GM21529 (cell line): ENCODE measurements at regions not wholly inside any gene's neighbourhood (a gene's known extent, or its start where the extent isn't known, plus 50 kb on each side); places are given as distances from the start of the nearest gene placed in this dataset.

Experiments
- ATAC-seq: cut with Tn5 transposase; IDR thresholded peaks from one replicate; pipeline ENCODE4 v1.9.1; 2021; ENCODE audit not compliant: unreplicated experiment

GRCh38 chr2:198825534-198825933 lies 632.2 kb downstream of the SATB2 start:
- no peak for ATAC-seq

- ATAC-seq: no peak
These were observed 640.2 kb downstream of the SATB2 start for GRCh38 chr2:198817536-198817935.

DNA sequence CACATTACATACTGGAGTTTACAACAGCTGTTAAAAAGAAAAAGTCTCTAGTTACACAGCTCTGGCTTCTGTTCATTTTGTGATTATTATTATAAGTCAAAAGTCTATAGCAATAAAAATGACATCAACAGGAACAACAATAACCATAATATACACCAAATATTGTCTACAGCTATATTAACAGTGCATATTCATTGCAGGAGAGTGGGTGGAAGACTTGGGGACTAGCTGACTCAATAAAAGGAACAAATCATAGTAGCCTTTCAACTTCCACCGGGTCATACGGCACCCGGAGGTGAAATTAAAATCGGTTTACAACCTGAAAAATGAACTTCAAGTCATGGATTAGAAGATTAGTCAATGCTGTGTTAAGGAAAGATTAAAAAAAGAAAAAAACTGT lies 642.1 kb downstream of the SATB2 start:
- ATAC-seq: no peak

DNA sequence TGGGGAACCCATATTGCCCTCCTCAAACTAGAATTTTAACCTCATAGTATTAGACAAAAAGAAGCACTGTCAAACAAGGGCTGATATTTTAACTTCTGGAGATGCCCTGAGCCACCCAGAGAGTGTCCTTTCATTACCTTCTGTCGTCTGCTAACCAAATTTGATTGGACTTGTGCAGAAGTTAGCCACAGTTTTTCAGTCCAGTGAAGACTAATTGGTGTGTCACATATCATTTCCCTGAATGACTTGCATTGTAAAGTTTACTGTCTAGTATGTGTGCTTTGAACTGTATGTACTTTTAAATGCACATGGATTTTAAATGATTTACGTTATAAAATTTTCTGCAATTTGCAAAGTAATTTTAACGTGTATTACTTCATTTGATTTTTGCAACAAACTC lies 646.5 kb downstream of the SATB2 start:
- ATAC-seq: no peak

- no peak for ATAC-seq
These were observed 647.8 kb downstream of the SATB2 start for GRCh38 chr2:198809976-198810375.

DNA sequence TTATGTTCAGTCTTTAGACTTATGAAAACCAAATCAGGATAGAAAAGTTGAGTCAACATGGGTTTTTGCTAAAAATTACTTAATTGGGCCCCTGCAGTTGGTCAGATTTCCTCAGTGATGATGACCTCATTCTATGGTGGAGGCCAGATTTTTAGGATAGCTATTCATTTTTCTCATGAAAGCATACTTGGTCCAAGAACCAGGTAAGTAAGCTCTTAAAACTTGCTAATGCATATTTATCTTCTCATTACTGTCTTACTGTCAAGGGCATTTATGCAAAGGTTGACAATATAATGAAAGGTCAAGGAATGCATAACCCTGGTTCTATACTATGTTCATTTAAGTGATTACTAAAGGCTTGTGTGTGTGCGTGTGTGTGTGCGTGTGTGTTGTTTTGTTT lies 650.6 kb downstream of the SATB2 start:
- ATAC-seq: no peak

DNA sequence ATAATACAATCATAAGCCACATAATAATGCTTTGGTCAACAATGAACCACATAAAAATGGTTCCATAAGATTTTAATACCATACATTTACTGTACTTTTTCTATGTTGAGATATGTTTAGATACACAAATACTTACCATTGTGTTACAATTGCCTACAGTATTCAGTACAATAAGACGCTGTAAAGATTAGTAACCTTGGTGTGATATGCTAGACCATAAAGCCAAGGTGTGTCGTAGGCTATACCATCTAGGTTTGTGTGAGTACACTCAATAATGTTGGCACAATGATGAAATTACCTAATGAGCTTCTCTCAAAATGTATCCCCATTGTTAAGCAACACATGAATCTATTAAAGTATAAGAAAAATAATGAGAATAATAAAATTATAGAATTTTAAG lies 662.3 kb downstream of the SATB2 start:
- ATAC-seq: no peak

GRCh38 chr2:198791623-198792022 lies 666.1 kb downstream of the SATB2 start:
- no peak for ATAC-seq

GRCh38 chr2:198788676-198789075 lies 669.1 kb downstream of the SATB2 start:
- no peak for ATAC-seq

- ATAC-seq: no peak
These were observed 675.0 kb downstream of the SATB2 start for GRCh38 chr2:198782734-198783133.

GRCh38 chr2:198776616-198777406 lies 680.9 kb downstream of the SATB2 start:
- ATAC-seq: no peak

DNA sequence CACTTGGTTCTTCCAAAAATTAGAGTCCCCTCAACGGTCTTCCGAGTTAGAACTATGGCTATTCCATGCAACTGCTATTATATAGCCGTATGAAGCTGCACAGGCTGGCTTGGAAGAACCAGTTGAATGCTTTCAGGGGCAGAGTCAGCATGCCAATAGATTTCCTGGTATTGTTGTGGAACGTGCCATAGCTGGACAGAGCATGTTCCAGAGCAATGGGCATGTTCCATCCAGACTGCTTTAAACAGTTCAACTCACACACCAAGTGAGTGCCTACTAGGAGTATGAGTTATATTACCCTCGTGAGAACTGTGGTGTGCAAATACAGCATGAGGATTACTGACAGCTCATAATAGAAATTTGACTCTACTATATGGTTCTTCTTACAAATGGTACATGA lies 682.0 kb downstream of the SATB2 start:
- no peak for ATAC-seq

GRCh38 chr2:198774576-198774975 lies 683.2 kb downstream of the SATB2 start:
- no peak for ATAC-seq

DNA sequence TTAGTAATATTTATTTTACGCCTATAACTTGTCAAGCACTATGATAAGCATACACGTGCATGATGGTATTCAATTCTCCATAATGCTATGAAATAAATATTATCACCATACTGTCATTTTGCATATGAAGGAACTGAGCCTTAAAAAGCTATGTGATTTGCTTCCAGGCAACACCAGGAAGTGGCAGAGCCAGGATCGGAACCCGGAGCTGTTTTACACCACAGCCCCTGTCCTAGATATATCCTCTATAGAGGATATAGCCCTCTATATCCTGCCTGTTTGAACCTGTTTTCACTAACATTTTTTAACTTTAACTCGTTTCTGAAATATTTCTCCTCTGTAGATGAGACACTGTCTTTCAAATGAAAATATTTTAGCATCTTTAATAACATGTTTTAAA lies 690.0 kb downstream of the SATB2 start:
- no peak for ATAC-seq

DNA sequence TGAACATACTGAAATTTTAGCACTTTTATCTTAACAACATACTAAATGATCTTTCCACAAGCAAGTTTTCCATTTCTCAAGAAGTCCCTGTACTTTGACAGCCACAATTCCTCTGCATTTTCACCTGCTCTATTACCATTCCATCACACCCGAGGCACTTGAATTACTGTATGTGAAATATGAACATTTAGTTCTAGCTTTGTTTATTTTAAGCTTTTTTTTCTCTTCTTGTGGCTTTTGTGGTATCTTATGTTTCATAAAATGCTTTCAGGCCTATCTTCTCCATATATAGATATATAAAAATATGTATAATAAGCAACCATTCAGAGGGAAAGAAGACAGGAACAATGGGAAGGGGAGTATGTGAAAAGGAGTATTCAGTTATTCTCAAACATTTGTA lies 693.9 kb downstream of the SATB2 start:
- no peak for ATAC-seq

- ATAC-seq: no peak
These were observed 695.3 kb downstream of the SATB2 start for GRCh38 chr2:198762441-198762840.

DNA sequence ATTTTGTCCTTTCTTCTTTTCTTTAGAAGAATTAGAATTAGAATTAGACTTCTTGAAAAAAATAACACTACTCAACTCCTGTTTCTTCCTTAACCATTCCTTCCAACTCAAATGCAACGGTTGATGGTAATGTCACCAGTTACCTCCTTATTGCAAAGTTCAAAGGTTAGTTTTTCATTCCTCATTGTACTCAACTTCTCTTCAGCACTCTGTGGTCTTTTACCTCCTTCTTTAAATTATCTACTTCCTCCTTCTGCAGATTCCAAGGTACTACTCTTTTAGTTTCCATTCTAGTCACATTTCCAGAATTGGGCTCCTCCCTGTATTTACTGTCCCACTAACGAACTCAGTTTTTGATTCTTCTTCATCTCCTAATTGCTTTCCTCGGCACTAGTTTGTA lies 700.7 kb downstream of the SATB2 start:
- ATAC-seq: no peak

- ATAC-seq: no peak
These were observed 701.6 kb downstream of the SATB2 start for GRCh38 chr2:198756166-198756565.

GRCh38 chr2:198753101-198753500 lies 704.6 kb downstream of the SATB2 start:
- no peak for ATAC-seq

DNA sequence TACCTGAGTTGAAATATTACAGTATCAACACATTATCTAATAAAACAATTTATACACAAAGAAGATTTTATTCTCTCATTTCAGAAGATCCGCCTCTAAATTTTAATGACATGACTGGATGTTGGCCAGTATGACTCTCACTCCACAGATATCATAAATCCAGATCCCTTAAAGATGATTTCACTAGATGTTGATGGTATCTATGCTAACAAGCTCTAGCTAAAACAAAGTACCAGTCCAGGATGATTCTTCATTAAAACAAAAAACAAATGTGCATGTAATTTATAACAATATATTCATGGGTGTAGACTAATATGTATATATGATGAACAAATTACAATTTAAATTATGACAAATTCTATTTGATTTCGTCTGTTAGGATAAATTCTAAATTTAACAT lies 708.4 kb downstream of the SATB2 start:
- no peak for ATAC-seq

DNA sequence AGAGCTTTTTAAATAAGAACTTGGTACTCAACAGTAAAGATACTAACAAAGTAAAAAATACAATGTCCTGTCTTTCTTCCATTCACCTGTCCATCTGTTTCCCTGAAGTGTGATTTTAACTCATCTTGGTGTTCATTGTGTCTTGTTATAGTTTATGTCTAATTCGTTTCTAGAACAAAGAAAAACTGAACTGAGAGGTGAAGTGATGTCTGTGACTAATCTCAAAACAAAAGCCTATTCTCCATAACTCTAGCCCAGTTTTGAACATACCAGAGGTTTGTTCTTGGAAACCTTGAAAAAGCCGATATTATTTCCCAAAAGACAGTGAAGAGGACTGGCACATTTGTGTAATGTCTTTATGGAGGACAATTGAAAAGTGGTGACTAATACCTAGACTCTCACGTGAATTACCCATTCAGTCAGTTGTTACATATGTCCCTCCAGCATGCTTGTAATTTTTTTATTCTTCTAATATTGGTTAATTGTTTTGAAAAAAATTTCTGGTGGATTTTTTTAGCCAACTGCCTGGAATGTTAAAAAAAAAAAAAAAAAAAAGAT lies 725.8 kb downstream of the SATB2 start:
- ATAC-seq: no peak

DNA sequence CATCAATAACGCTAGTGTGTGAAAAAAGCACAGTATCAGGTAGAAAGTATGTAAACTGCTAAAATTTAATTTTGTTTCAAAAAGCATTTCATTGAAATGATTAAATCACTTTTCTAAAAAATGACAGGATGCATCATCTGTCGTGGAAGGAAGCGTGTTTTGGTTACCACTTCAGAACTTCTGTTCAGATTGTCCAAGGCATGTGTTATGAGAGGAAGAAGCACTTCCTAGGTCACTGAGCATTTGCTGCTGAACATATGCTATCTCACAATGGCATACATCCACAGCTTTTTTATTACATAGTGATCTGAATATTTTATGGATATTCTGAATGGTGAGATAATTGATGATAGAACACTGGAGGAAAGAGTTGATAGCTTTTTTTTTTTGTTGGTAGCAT lies 737.5 kb downstream of the SATB2 start:
- no peak for ATAC-seq

GRCh38 chr2:198717451-198717850 lies 740.3 kb downstream of the SATB2 start:
- no peak for ATAC-seq
